Thyroid gland (tissue), 4 donors: ENCODE measurements at regions not wholly inside any gene's neighbourhood (a gene's known extent, or its start where the extent isn't known, plus 50 kb on each side); places are given as distances from the start of the nearest gene placed in this dataset.

ENCODE experiments used
- DNase-seq, 2 donors: peaks; one replicate each; pipeline ENCODE4 v3.0.0-alpha.2; 2019
- H3K27ac ChIP-seq, 3 donors: fragments of 200-600 bp; sonication (generic); 1 replicate in 2 of 3; 2 replicates in 1 of 3; pipeline ENCODE4 v1.5.1; 2016 to 2019; ENCODE audit warnings: mild to moderate bottlenecking in 1 of 3, moderate library complexity in 1 of 3
- H3K27me3 ChIP-seq: fragments of 200-600 bp; sonication (generic); one replicate; pipeline ENCODE4 v1.5.1; 2019
- H3K36me3 ChIP-seq, 2 donors: fragments of 200-600 bp; sonication (generic); one replicate each; pipeline ENCODE4 v1.5.1; 2016 to 2019
- H3K4me1 ChIP-seq, 2 donors: fragments of 200-600 bp; sonication (generic); one replicate each; pipeline ENCODE4 v1.5.1; 2017 to 2019
- H3K4me3 ChIP-seq, 3 donors: fragments of 200-600 bp; sonication (generic); replicated peaks in 1 of 3; 1 replicate in 2 of 3; 2 replicates in 1 of 3; pipeline ENCODE4 v1.5.1; 2016; ENCODE audit warnings: mild to moderate bottlenecking in 1 of 3
- H3K9me3 ChIP-seq: fragments of 200-600 bp; sonication (generic); one replicate; pipeline ENCODE4 v1.5.1; 2017
- CTCF ChIP-seq, 6 experiments: fragments of 200-600 bp in 3 of 6; fragments of 450-650 bp in 3 of 6; sonication (generic) in 3 of 6; IDR thresholded peaks; one replicate each; pipeline ENCODE4 v1.5.1; 2016 to 2019; ENCODE audit warnings: antibody characterized with exemption in 6 of 6, mild to moderate bottlenecking in 2 of 6, inconsistent platforms in 1 of 6, moderate library complexity in 1 of 6
- POLR2A ChIP-seq, 2 donors: fragments of 450-650 bp; IDR thresholded peaks; one replicate each; pipeline ENCODE4 v1.6.1; 2017; ENCODE audit warnings: antibody characterized with exemption in 2 of 2, mild to moderate bottlenecking in 2 of 2, moderate library complexity in 1 of 2
- WGBS, 2 donors: methylation state at CpG; one replicate each; pipeline ENCODE4 v1.1.5; 2017; 5-methylcytosine and 5-hydroxymethylcytosine counted together
- intact Hi-C: fragments of 100-400 bp; cut with DNase I; formaldehyde crosslinking; loops from one replicate; pipeline ENCODE4 v1.15.1; 2023

DNA sequence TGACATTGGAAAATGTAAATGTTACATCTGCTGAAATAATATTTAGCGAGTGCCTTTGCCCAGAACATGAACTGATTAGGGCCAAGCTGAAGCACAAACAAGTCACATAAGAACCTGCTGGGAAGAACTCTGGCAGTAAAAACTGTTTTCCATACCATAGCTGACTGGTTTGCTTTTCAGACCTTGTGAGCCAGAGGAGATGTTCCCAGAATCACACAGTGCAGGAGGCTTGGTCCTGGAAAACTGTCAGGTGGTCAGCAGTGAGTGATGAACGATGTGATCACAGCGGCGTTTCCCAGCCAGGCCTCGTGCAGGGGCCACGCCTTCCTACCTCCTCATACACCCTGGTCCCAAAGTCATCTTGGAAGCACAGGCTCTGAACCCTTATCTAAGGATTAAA, 164.2 kb upstream of the EEPD1 start:
- no peak for DNase-seq
- intact Hi-C loops: no loop called here
- no peaks in the 10 kb centered on the region for H3K27me3 ChIP-seq
- no peak overlapping the region for H3K4me3 ChIP-seq
- no peaks in the 10 kb centered on the region for H3K36me3 ChIP-seq
- H3K27ac ChIP-seq: no peak overlapping the region
- TF ChIP-seq CTCF (IDR thresholded peaks at IDR 0.05) (no peak), POLR2A (IDR thresholded peaks at IDR 0.05) (no peak)
- H3K9me3 ChIP-seq: no peaks in the 10 kb centered on the region
- WGBS, 2 donors: 78 to 82% methylated on average over 6 of the region's 6 CpGs
- H3K4me1 ChIP-seq: peaks cover 0 to 7% of the 10 kb centered on the region in 2 donors

GRCh38 chr7:35991511-35992232, 161.4 kb upstream of the EEPD1 start:
- 75 to 84% methylated on average over 6 of the region's 6 CpGs for WGBS, 2 donors
- Histone ChIP-seq H3K9me3 (no peaks in the 10 kb centered on the region), H3K4me1 (peaks cover 0 to 8% of the 10 kb centered on the region in 2 donors), H3K36me3 (no peaks in the 10 kb centered on the region), H3K27me3 (no peaks in the 10 kb centered on the region), H3K27ac (no peak overlapping the region), H3K4me3 (no peak overlapping the region)
- no peak for TF ChIP-seq CTCF (IDR thresholded peaks at IDR 0.05)
- TF ChIP-seq POLR2A (IDR thresholded peaks at IDR 0.05): no peak
- intact Hi-C loops: no loop called here
- DNase-seq: no peak

DNA sequence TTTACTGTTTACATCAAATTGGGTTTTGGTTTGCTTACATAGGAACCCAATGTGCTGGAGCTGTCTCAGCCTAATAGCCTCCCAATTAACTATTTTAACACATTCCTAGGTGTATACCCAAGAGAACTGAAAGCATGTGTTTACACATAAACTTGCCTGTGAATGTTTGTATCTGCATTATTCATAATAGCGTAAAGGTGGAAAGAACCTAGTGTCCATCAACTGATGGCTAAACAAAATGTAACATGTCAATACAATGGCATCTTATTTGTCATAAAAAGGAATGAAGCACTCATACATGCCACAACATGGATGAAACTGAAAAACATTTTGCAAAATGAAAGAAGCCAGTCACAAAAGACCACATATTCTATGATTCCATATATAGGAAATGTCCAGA, 160.6 kb upstream of the EEPD1 start:
- peaks cover 0 to 4% of the 10 kb centered on the region in 2 donors for H3K4me1 ChIP-seq
- intact Hi-C loops: no loop called here
- WGBS, 2 donors: 94 to 100% methylated on average over 1 of the region's 1 CpG
- no peak overlapping the region for H3K4me3 ChIP-seq
- TF ChIP-seq CTCF (IDR thresholded peaks at IDR 0.05): no peak
- TF ChIP-seq POLR2A (IDR thresholded peaks at IDR 0.05): no peak
- no peaks in the 10 kb centered on the region for H3K9me3 ChIP-seq
- H3K27me3 ChIP-seq: no peaks in the 10 kb centered on the region
- DNase-seq: no peak
- no peaks in the 10 kb centered on the region for H3K36me3 ChIP-seq
- no peak overlapping the region for H3K27ac ChIP-seq

- no peaks in the 10 kb centered on the region for H3K27me3 ChIP-seq
- H3K4me1 ChIP-seq: peaks cover 0 to 4% of the 10 kb centered on the region in 2 donors
- H3K9me3 ChIP-seq: no peaks in the 10 kb centered on the region
- no peaks in the 10 kb centered on the region for H3K36me3 ChIP-seq
- WGBS, 2 donors: 89 to 91% methylated on average over 2 of the region's 2 CpGs
- H3K4me3 ChIP-seq: no peak overlapping the region
- no peak for TF ChIP-seq POLR2A (IDR thresholded peaks at IDR 0.05)
- H3K27ac ChIP-seq: no peak overlapping the region
- no peak for DNase-seq
- intact Hi-C loops: no loop called here
Measured at GRCh38 chr7:35993113-35993512, 159.9 kb upstream of the EEPD1 start.

DNA sequence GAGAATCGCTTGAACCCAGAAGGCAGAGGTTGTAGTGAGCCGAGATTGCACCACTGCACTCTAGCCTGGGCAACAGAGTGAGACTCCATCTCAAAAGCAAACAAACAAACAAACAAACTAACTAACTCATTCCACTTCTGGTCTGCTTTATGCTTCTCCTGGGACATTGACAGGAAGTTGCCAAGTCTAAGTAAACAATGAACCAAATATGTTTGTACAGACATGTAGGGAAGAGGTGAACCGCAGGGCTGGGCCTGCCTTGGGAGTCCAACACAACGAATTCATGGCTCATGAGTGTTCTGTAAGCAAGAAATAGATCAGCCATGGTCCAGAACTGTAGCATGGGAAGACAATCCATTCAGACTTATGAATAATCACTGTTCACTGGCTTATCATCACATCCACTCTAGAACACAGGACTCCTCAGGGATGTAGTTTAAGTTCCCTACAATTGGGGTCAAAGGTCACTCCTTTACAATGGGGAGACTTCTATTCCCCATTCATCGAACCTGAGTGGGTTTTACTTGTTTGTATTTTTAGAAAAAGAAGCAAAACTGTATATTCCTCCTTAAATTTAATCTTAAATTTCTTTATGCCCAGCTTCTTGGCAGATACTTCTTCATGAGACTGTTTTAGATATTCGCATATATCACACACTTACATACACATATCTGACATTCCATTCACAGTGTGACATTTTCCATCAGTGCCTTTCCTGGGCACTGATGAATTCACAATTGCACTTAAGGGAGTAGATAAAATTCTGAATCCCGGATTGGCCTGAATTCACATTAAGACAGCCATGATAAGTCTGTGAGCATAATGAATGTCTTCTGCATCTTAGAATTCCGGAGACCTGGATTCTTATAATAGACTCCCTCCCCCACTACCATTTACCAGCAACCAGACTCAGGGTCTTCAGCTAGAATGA, 159.1 kb upstream of the EEPD1 start:
- H3K27me3 ChIP-seq: no peaks in the 10 kb centered on the region
- intact Hi-C loops: no loop called here
- H3K9me3 ChIP-seq: no peaks in the 10 kb centered on the region
- H3K4me1 ChIP-seq: peaks cover 0 to 4% of the 10 kb centered on the region in 2 donors
- TF ChIP-seq CTCF (IDR thresholded peaks at IDR 0.05) (no peak), POLR2A (IDR thresholded peaks at IDR 0.05) (no peak)
- H3K4me3 ChIP-seq: no peak overlapping the region
- DNase-seq: no peak
- H3K27ac ChIP-seq: no peak overlapping the region
- no peaks in the 10 kb centered on the region for H3K36me3 ChIP-seq
- 74 to 81% methylated on average over 8 of the region's 8 CpGs for WGBS, 2 donors
